WTC11 (cell line): ENCODE measurements at regions not wholly inside any gene's neighbourhood (a gene's known extent, or its start where the extent isn't known, plus 50 kb on each side); places are given as distances from the start of the nearest gene placed in this dataset.

ENCODE experiments used
- ATAC-seq: fragments of 200-7000 bp; cut with Tn5 transposase; 2 replicates; pipeline ENCODE4 v1.10.0; 2021; ENCODE audit warnings: mild to moderate bottlenecking, moderate library complexity
- CTCF ChIA-PET: fragments of 300-600 bp; sonication (Branson Sonifier 250); formaldehyde crosslinking; loops from one replicate; lab custom pipeline; 2021; ENCODE audit warnings: antibody characterized with exemption; lab: Charles Lee
- POLR2A ChIA-PET: fragments of 350-600 bp; sonication (Branson Sonifier 250); formaldehyde crosslinking; loops from one replicate; lab custom pipeline; 2021; ENCODE audit warnings: antibody characterized with exemption; lab: Charles Lee
- DNase-seq: peaks from one replicate; pipeline ENCODE4 v3.0.0; 2021; ENCODE audit warnings: low spot score
- H3K27ac Mint-ChIP-seq: 2 replicates; pipeline ENCODE4 v1.8.0; 2021; ENCODE audit warnings: mixed read lengths
- H3K27me3 Mint-ChIP-seq: 2 replicates; pipeline ENCODE4 v1.8.0; 2021; ENCODE audit warnings: low read depth, mild to moderate bottlenecking, moderate library complexity, mixed read lengths
- H3K36me3 Mint-ChIP-seq: 2 replicates; pipeline ENCODE4 v1.8.0; 2021; ENCODE audit warnings: mixed read lengths
- H3K4me1 Mint-ChIP-seq: 2 replicates; pipeline ENCODE4 v1.8.0; 2022; ENCODE audit warnings: mixed read lengths
- H3K4me3 Mint-ChIP-seq: 2 replicates; pipeline ENCODE4 v1.8.0; 2021; ENCODE audit warnings: mild to moderate bottlenecking, moderate library complexity, mixed read lengths
- H3K9me3 Mint-ChIP-seq: 2 replicates; pipeline ENCODE4 v1.8.0; 2021; ENCODE audit warnings: mixed read lengths
- CREM ChIP-seq: sonication (generic); formaldehyde crosslinking; IDR thresholded peaks from 2 replicates; pipeline ENCODE4 v1.8.1; 2022; ENCODE audit warnings: mild to moderate bottlenecking, missing genetic modification reagents, moderate library complexity
- GABPB1 ChIP-seq: sonication (generic); formaldehyde crosslinking; IDR thresholded peaks from 2 replicates; pipeline ENCODE4 v1.8.1; 2023; ENCODE audit warnings: mild to moderate bottlenecking, missing genetic modification reagents
- JUN ChIP-seq: sonication (generic); formaldehyde crosslinking; IDR thresholded peaks from 2 replicates; pipeline ENCODE4 v1.8.0; 2023; ENCODE audit warnings: mild to moderate bottlenecking, missing genetic modification reagents
- MYBL2 ChIP-seq: sonication (generic); formaldehyde crosslinking; IDR thresholded peaks from 2 replicates; pipeline ENCODE4 v1.8.1; 2023; ENCODE audit warnings: mild to moderate bottlenecking, moderate library complexity, missing genetic modification reagents
- OVOL2 ChIP-seq: fragments of 250-450 bp; sonication (Bioruptor Pico); IDR thresholded peaks from 2 replicates; pipeline ENCODE4 v1.9.0; 2021; ENCODE audit warnings: mild to moderate bottlenecking, borderline replicate concordance
- PRRX2 ChIP-seq: fragments of 250-450 bp; sonication (Bioruptor Pico); IDR thresholded peaks from 2 replicates; pipeline ENCODE4 v1.8.0; 2021; ENCODE audit warnings: mild to moderate bottlenecking
- TCF7 ChIP-seq: sonication (generic); formaldehyde crosslinking; IDR thresholded peaks from 2 replicates; pipeline ENCODE4 v1.8.0; 2022; ENCODE audit warnings: mild to moderate bottlenecking, low read depth, missing genetic modification reagents, moderate library complexity
- ZBTB21 ChIP-seq: sonication (generic); formaldehyde crosslinking; IDR thresholded peaks from 2 replicates; pipeline ENCODE4 v1.8.1; 2023; ENCODE audit warnings: mild to moderate bottlenecking, missing genetic modification reagents, borderline replicate concordance
- ZNF232 ChIP-seq: sonication (generic); formaldehyde crosslinking; IDR thresholded peaks from 2 replicates; pipeline ENCODE4 v1.8.0; 2022; ENCODE audit warnings: mild to moderate bottlenecking, missing genetic modification reagents
- ZNF671 ChIP-seq: fragments of 250-450 bp; sonication (Bioruptor Pico); IDR thresholded peaks from 2 replicates; pipeline ENCODE4 v1.8.0; 2021; ENCODE audit warnings: mild to moderate bottlenecking
- TF ChIP-seq, protein P1 (sequence below): sonication (generic); formaldehyde crosslinking; conservative IDR thresholded peaks from 2 replicates; pipeline ENCODE4 v1.8.1; 2022; ENCODE audit warnings: mild to moderate bottlenecking, missing genetic modification reagents
- TF ChIP-seq, protein P2 (sequence below): sonication (generic); formaldehyde crosslinking; conservative IDR thresholded peaks from 2 replicates; pipeline ENCODE4 v1.8.1; 2023; ENCODE audit warnings: mild to moderate bottlenecking, low read depth, missing genetic modification reagents, moderate library complexity
- TF ChIP-seq, protein P3 (sequence below): sonication (generic); formaldehyde crosslinking; IDR thresholded peaks from 2 replicates; pipeline ENCODE4 v1.8.0; 2022; ENCODE audit warnings: mild to moderate bottlenecking, missing genetic modification reagents
- TF ChIP-seq, protein P4 (sequence below): sonication (generic); formaldehyde crosslinking; IDR thresholded peaks from 2 replicates; pipeline ENCODE4 v1.8.0; 2022; ENCODE audit warnings: missing genetic modification reagents
- TF ChIP-seq, protein P5 (sequence below): sonication (generic); formaldehyde crosslinking; IDR thresholded peaks from 2 replicates; pipeline ENCODE4 v1.8.1; 2022; ENCODE audit warnings: mild to moderate bottlenecking, missing genetic modification reagents, moderate library complexity, borderline replicate concordance
- TF ChIP-seq, protein P6 (sequence below): fragments of 250-450 bp; sonication (Bioruptor Pico); conservative IDR thresholded peaks from 2 replicates; pipeline ENCODE4 v1.9.0; 2021; ENCODE audit warnings: mild to moderate bottlenecking
- TF ChIP-seq, protein P7 (sequence below): sonication (generic); formaldehyde crosslinking; IDR thresholded peaks from 2 replicates; pipeline ENCODE4 v1.8.0; 2022; ENCODE audit warnings: mild to moderate bottlenecking, missing genetic modification reagents
- TF ChIP-seq, protein P8 (sequence below): sonication (generic); formaldehyde crosslinking; IDR thresholded peaks from 2 replicates; pipeline ENCODE4 v1.8.1; 2022; ENCODE audit warnings: low read depth, missing genetic modification reagents, borderline replicate concordance

DNA sequence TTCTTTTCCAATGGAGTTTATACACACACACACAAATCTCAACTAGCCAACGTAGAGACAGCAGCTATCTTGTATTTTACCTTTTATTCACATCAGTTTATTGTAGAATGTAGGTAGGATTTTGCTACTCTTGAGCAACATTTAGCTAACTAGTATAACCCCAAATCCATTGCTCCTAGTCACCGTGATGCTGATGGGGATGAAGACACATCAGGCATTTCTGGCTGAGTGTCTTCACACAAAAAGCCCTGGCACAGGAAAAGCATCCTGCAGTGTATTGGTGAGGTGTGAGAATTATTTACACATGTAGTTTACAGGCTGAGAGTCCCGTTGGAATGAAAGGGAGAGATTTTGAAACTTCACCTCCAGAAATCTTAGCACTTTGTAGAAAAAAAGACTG, 65.9 kb upstream of the FBXL4 start:
- H3K36me3 Mint-ChIP-seq = no peaks in the 10 kb centered on the region
- ChIA-PET CTCF (no interaction called here), POLR2A (no interaction called here)
- no peaks in the 10 kb centered on the region for H3K27me3 Mint-ChIP-seq
- no peaks in the 10 kb centered on the region for H3K9me3 Mint-ChIP-seq
- no peak overlapping the region for H3K27ac Mint-ChIP-seq
- no peak for ATAC-seq
- TF ChIP-seq, protein P1, sequence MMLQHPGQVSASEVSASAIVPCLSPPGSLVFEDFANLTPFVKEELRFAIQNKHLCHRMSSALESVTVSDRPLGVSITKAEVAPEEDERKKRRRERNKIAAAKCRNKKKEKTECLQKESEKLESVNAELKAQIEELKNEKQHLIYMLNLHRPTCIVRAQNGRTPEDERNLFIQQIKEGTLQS (CRISPR knock-in tag) = no peak
- TF ChIP-seq TCF7 (CRISPR knock-in tag) (no peak), CREM (CRISPR knock-in tag) (no peak), ZNF671 (CRISPR knock-in tag) (no peak), ZNF232 (CRISPR knock-in tag) (no peak), PRRX2 (CRISPR knock-in tag) (no peak), MYBL2 (CRISPR knock-in tag) (no peak)
- TF ChIP-seq, protein P2, sequence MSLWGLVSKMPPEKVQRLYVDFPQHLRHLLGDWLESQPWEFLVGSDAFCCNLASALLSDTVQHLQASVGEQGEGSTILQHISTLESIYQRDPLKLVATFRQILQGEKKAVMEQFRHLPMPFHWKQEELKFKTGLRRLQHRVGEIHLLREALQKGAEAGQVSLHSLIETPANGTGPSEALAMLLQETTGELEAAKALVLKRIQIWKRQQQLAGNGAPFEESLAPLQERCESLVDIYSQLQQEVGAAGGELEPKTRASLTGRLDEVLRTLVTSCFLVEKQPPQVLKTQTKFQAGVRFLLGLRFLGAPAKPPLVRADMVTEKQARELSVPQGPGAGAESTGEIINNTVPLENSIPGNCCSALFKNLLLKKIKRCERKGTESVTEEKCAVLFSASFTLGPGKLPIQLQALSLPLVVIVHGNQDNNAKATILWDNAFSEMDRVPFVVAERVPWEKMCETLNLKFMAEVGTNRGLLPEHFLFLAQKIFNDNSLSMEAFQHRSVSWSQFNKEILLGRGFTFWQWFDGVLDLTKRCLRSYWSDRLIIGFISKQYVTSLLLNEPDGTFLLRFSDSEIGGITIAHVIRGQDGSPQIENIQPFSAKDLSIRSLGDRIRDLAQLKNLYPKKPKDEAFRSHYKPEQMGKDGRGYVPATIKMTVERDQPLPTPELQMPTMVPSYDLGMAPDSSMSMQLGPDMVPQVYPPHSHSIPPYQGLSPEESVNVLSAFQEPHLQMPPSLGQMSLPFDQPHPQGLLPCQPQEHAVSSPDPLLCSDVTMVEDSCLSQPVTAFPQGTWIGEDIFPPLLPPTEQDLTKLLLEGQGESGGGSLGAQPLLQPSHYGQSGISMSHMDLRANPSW (CRISPR knock-in tag) = no peak
- TF ChIP-seq, protein P3, sequence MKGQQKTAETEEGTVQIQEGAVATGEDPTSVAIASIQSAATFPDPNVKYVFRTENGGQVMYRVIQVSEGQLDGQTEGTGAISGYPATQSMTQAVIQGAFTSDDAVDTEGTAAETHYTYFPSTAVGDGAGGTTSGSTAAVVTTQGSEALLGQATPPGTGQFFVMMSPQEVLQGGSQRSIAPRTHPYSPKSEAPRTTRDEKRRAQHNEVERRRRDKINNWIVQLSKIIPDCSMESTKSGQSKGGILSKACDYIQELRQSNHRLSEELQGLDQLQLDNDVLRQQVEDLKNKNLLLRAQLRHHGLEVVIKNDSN = no peak
- TF ChIP-seq, all 79 proteins: peak for 0
- H3K4me3 Mint-ChIP-seq = no peak overlapping the region
- DNase-seq = no peak
- no peaks in the 10 kb centered on the region for H3K4me1 Mint-ChIP-seq

DNA sequence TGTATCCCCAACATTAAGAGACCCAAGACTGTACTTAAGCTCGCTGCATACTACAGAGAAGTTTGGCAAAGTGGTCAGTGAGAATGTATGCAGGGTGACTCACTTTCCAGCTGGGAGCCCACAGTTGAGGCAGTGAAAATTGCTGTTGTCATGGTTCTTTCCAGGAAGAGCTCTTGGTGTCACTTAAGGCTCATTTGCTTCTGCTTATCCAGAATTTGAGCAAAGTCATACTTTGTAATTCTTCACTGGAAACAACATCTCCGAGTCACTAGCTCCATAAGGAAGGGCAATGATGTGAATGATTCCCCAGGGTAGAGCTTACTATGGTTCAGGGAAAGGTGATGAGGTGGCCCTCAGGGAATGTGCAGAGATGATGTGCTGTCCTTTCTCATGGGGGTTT, 65.4 kb upstream of the FBXL4 start:
- DNase-seq = no peak
- H3K4me3 Mint-ChIP-seq = no peak overlapping the region
- ChIA-PET POLR2A (no interaction called here), CTCF (no interaction called here)
- ATAC-seq = no peak
- H3K4me1 Mint-ChIP-seq = no peaks in the 10 kb centered on the region
- no peaks in the 10 kb centered on the region for H3K9me3 Mint-ChIP-seq
- no peak overlapping the region for H3K27ac Mint-ChIP-seq
- no peaks in the 10 kb centered on the region for H3K27me3 Mint-ChIP-seq
- H3K36me3 Mint-ChIP-seq = no peaks in the 10 kb centered on the region
- no peak for TF ChIP-seq ZBTB21
- TF ChIP-seq, protein P4, sequence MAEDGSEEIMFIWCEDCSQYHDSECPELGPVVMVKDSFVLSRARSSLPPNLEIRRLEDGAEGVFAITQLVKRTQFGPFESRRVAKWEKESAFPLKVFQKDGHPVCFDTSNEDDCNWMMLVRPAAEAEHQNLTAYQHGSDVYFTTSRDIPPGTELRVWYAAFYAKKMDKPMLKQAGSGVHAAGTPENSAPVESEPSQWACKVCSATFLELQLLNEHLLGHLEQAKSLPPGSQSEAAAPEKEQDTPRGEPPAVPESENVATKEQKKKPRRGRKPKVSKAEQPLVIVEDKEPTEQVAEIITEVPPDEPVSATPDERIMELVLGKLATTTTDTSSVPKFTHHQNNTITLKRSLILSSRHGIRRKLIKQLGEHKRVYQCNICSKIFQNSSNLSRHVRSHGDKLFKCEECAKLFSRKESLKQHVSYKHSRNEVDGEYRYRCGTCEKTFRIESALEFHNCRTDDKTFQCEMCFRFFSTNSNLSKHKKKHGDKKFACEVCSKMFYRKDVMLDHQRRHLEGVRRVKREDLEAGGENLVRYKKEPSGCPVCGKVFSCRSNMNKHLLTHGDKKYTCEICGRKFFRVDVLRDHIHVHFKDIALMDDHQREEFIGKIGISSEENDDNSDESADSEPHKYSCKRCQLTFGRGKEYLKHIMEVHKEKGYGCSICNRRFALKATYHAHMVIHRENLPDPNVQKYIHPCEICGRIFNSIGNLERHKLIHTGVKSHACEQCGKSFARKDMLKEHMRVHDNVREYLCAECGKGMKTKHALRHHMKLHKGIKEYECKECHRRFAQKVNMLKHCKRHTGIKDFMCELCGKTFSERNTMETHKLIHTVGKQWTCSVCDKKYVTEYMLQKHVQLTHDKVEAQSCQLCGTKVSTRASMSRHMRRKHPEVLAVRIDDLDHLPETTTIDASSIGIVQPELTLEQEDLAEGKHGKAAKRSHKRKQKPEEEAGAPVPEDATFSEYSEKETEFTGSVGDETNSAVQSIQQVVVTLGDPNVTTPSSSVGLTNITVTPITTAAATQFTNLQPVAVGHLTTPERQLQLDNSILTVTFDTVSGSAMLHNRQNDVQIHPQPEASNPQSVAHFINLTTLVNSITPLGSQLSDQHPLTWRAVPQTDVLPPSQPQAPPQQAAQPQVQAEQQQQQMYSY = no peak
- TF ChIP-seq GABPB1 (CRISPR knock-in tag) = no peak
- TF ChIP-seq, protein P2 (CRISPR knock-in tag) = no peak
- TF ChIP-seq, protein P5, sequence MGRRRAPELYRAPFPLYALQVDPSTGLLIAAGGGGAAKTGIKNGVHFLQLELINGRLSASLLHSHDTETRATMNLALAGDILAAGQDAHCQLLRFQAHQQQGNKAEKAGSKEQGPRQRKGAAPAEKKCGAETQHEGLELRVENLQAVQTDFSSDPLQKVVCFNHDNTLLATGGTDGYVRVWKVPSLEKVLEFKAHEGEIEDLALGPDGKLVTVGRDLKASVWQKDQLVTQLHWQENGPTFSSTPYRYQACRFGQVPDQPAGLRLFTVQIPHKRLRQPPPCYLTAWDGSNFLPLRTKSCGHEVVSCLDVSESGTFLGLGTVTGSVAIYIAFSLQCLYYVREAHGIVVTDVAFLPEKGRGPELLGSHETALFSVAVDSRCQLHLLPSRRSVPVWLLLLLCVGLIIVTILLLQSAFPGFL (CRISPR knock-in tag) = no peak
- TF ChIP-seq, protein P6, sequence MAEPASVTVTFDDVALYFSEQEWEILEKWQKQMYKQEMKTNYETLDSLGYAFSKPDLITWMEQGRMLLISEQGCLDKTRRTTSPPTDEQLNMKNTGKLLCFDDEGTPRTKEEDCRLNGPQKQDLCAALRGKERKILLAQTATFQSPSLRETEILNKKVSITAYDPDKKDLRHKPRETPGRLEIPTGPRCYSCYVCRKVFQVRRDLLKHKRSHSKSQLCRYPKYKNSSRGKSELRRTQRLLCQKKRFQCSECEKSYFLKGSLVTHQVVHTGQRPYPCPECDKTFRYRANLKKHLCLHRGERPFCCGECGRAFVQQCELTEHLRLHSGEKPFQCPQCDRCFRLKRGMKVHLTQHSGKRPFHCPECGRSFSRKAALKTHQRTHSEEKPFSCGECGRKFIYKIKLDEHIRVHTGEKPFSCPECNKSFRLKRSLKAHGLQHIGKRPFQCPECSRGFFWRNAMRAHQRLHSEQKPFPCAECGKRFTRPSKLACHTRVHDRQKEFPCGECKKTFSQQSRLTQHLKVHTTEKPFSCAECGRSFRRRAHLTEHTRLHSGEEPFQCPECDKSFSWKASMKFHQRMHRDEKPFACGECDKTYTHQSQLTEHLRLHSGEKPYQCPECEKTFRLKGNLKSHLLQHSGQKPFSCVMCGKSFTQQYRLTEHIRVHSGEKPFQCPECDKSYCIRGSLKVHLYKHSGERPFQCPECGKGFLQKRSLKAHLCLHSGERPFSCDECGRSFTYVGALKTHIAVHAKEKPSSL = no peak
- TF ChIP-seq OVOL2 (CRISPR knock-in tag) = no peak
- no peak for TF ChIP-seq JUN
- TF ChIP-seq, protein P7, sequence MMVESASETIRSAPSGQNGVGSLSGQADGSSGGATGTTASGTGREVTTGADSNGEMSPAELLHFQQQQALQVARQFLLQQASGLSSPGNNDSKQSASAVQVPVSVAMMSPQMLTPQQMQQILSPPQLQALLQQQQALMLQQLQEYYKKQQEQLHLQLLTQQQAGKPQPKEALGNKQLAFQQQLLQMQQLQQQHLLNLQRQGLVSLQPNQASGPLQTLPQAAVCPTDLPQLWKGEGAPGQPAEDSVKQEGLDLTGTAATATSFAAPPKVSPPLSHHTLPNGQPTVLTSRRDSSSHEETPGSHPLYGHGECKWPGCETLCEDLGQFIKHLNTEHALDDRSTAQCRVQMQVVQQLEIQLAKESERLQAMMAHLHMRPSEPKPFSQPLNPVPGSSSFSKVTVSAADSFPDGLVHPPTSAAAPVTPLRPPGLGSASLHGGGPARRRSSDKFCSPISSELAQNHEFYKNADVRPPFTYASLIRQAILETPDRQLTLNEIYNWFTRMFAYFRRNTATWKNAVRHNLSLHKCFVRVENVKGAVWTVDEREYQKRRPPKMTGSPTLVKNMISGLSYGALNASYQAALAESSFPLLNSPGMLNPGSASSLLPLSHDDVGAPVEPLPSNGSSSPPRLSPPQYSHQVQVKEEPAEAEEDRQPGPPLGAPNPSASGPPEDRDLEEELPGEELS = no peak
- TF ChIP-seq, protein P8, sequence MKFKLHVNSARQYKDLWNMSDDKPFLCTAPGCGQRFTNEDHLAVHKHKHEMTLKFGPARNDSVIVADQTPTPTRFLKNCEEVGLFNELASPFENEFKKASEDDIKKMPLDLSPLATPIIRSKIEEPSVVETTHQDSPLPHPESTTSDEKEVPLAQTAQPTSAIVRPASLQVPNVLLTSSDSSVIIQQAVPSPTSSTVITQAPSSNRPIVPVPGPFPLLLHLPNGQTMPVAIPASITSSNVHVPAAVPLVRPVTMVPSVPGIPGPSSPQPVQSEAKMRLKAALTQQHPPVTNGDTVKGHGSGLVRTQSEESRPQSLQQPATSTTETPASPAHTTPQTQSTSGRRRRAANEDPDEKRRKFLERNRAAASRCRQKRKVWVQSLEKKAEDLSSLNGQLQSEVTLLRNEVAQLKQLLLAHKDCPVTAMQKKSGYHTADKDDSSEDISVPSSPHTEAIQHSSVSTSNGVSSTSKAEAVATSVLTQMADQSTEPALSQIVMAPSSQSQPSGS (CRISPR knock-in tag) = no peak
